Caco-2 (cell line): ENCODE measurements at regions not wholly inside any gene's neighbourhood (a gene's known extent, or its start where the extent isn't known, plus 50 kb on each side); places are given as distances from the start of the nearest gene placed in this dataset.

Experiments used
- BruUV-seq: library from RNA; stranded (reverse); fragments of 400-500 nt; replicated peaks from 2 replicates; lab custom pipeline; 2021; lab: Mats Ljungman, UMichigan
- CTCF ChIA-PET: fragments of 300-600 bp; sonication (Branson Sonifier 250); formaldehyde crosslinking; loops from one replicate; lab custom pipeline; 2022; ENCODE audit warnings: antibody characterized with exemption; lab: Charles Lee
- POLR2A ChIA-PET: fragments of 300-600 bp; sonication (Branson Sonifier 250); formaldehyde crosslinking; loops from one replicate; lab custom pipeline; 2022; ENCODE audit warnings: antibody characterized with exemption; lab: Charles Lee
- DNase-seq, 2 experiments: peaks; one replicate each; pipeline versions ENCODE4 v3.0.0 to v3.0.0-alpha.2; 2020 to 2022
- H3K27me3 ChIP-seq: replicated peaks from 2 replicates; pipeline ENCODE4 v1.6.0; 2011; ENCODE audit warnings: low read length; ENCODE audit not compliant: control insufficient read depth, insufficient read depth
- H3K36me3 ChIP-seq: 2 replicates; pipeline ENCODE4 v1.5.1; 2011; ENCODE audit warnings: low read length; ENCODE audit not compliant: control insufficient read depth, insufficient read depth
- H3K4me1 ChIP-seq: fragments of 250-450 bp; sonication (Bioruptor Pico); 2 replicates; pipeline ENCODE4 v1.5.1; 2020; ENCODE audit warnings: mild to moderate bottlenecking
- H3K4me3 ChIP-seq: 2 replicates; pipeline ENCODE4 v1.5.1; 2011; ENCODE audit warnings: low read depth, mild to moderate bottlenecking, control low read depth, low read length
- H3K9me3 ChIP-seq: fragments of 250-450 bp; sonication (Bioruptor Pico); 2 replicates; pipeline ENCODE4 v1.5.1; 2020; ENCODE audit warnings: mild to moderate bottlenecking, moderate library complexity
- H3K27ac Mint-ChIP-seq: one replicate; pipeline ENCODE4 v1.8.0; 2022; ENCODE audit warnings: mixed read lengths; ENCODE audit not compliant: unreplicated experiment
- H3K27me3 Mint-ChIP-seq: one replicate; pipeline ENCODE4 v1.8.0; 2022; ENCODE audit warnings: mixed read lengths; ENCODE audit not compliant: insufficient read depth, unreplicated experiment
- H3K36me3 Mint-ChIP-seq: one replicate; pipeline ENCODE4 v1.8.0; 2022; ENCODE audit warnings: mild to moderate bottlenecking, mixed read lengths; ENCODE audit not compliant: insufficient read depth, unreplicated experiment
- H3K4me1 Mint-ChIP-seq: one replicate; pipeline ENCODE4 v1.8.0; 2022; ENCODE audit warnings: low read depth, mixed read lengths; ENCODE audit not compliant: unreplicated experiment
- H3K4me3 Mint-ChIP-seq: one replicate; pipeline ENCODE4 v1.8.0; 2022; ENCODE audit warnings: mild to moderate bottlenecking, moderate library complexity, mixed read lengths; ENCODE audit not compliant: unreplicated experiment
- H3K9me3 Mint-ChIP-seq: one replicate; pipeline ENCODE4 v1.8.0; 2022; ENCODE audit warnings: mixed read lengths; ENCODE audit not compliant: unreplicated experiment
- intact Hi-C: fragments of 100-400 bp; cut with micrococcal nuclease; formaldehyde crosslinking; loops from one replicate; pipeline ENCODE4 v1.10.0; 2022; ENCODE audit not compliant: unreplicated experiment
- TF ChIP-seq, protein P1 (sequence below), 2 experiments: fragments of 200-600 bp in 1 of 2; IDR thresholded peaks; 1 replicate in 1 of 2; 2 replicates in 1 of 2; pipeline versions ENCODE4 v1.5.1 to v1.8.0; 2011 to 2022; ENCODE audit warnings: antibody characterized with exemption in 1 of 2, control low read depth in 1 of 2, inconsistent platforms in 1 of 2, low read depth in 1 of 2, low read length in 1 of 2, mild to moderate bottlenecking in 1 of 2, moderate library complexity in 1 of 2; ENCODE audit not compliant: insufficient read depth in 1 of 2, severe bottlenecking in 1 of 2, unreplicated experiment in 1 of 2

DNA sequence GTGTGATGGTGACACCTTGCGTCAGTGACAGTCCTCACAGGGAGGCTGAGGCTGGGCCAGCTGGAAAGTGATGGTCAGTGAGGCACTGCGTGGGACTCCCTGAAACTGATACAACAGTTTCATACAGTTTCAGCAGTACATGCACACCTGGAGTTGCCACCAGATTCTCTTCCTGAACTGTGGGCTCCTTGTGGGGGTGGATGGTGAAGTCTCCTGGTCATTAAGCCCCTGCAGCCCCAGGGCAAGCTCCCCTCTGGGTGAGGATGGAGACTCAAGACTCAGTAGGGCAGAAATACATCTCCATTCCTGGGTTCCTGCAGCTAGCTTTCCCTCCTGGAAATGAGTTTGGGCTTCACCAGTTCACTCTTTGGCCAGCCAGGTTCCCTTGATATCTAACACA lies 392.7 kb downstream of the UQCRFS1 start:
- H3K36me3 Mint-ChIP-seq, result no peaks in the 10 kb centered on the region
- TF ChIP-seq, protein P1, sequence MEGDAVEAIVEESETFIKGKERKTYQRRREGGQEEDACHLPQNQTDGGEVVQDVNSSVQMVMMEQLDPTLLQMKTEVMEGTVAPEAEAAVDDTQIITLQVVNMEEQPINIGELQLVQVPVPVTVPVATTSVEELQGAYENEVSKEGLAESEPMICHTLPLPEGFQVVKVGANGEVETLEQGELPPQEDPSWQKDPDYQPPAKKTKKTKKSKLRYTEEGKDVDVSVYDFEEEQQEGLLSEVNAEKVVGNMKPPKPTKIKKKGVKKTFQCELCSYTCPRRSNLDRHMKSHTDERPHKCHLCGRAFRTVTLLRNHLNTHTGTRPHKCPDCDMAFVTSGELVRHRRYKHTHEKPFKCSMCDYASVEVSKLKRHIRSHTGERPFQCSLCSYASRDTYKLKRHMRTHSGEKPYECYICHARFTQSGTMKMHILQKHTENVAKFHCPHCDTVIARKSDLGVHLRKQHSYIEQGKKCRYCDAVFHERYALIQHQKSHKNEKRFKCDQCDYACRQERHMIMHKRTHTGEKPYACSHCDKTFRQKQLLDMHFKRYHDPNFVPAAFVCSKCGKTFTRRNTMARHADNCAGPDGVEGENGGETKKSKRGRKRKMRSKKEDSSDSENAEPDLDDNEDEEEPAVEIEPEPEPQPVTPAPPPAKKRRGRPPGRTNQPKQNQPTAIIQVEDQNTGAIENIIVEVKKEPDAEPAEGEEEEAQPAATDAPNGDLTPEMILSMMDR (IDR thresholded peaks at IDR 0.05; ENCODE audit: insufficient read depth in 1 of 2, low read depth in 1 of 2, low read length in 1 of 2, severe bottlenecking in 1 of 2, unreplicated experiment in 1 of 2), result no peak
- POLR2A ChIA-PET, result no interaction called here
- intact Hi-C loops, result no loop called here
- Histone ChIP-seq H3K27me3 (no peaks in the 10 kb centered on the region), H3K9me3 (no peaks in the 10 kb centered on the region), H3K4me1 (no peaks in the 10 kb centered on the region), H3K36me3 (no peaks in the 10 kb centered on the region), H3K4me3 (no peak overlapping the region)
- CTCF ChIA-PET, result no interaction called here
- H3K4me3 Mint-ChIP-seq, result no peak overlapping the region
- peaks cover 12% of the 10 kb centered on the region for H3K9me3 Mint-ChIP-seq
- no peak overlapping the region for H3K27ac Mint-ChIP-seq
- BruUV-seq, result no TSS peak
- H3K27me3 Mint-ChIP-seq, result peaks cover 16% of the 10 kb centered on the region
- H3K4me1 Mint-ChIP-seq, result no peaks in the 10 kb centered on the region
- no peak for DNase-seq

DNA sequence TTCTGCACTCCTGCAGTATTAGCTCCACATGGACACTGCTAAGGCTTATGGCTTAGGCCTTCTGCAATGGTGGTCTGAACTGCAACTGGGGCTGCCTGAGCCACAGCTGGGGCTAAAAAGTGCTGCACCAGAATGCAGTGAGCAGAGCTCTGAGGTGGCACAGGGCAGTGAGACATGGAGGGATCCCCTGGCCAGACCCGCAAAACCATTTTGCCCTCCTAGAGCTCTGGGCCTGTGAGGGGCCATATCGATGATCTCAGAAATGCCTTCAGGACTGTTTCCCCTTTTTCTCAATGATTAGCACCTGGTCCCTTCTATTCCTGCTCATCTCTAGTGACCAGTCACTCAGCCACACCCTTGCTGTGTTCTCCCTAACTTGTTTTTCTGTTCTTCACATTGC lies 397.7 kb downstream of the UQCRFS1 start:
- no peaks in the 10 kb centered on the region for H3K4me1 ChIP-seq
- CTCF ChIA-PET, result no interaction called here
- H3K36me3 ChIP-seq, result no peaks in the 10 kb centered on the region
- TF ChIP-seq, protein P1 (IDR thresholded peaks at IDR 0.05; ENCODE audit: insufficient read depth in 1 of 2, low read depth in 1 of 2, low read length in 1 of 2, severe bottlenecking in 1 of 2, unreplicated experiment in 1 of 2), result no peak
- no peaks in the 10 kb centered on the region for H3K27me3 Mint-ChIP-seq
- POLR2A ChIA-PET, result no interaction called here
- intact Hi-C loops, result no loop called here
- H3K36me3 Mint-ChIP-seq, result no peaks in the 10 kb centered on the region
- H3K4me3 ChIP-seq, result no peak overlapping the region
- no peaks in the 10 kb centered on the region for H3K27me3 ChIP-seq
- H3K4me3 Mint-ChIP-seq, result no peak overlapping the region
- no TSS peak for BruUV-seq
- no peak overlapping the region for H3K27ac Mint-ChIP-seq
- no peak for DNase-seq
- H3K4me1 Mint-ChIP-seq, result no peaks in the 10 kb centered on the region
- peaks cover 24% of the 10 kb centered on the region for H3K9me3 Mint-ChIP-seq
- H3K9me3 ChIP-seq, result no peaks in the 10 kb centered on the region

GRCh38 chr19:28794301-28794700 lies 418.6 kb downstream of the UQCRFS1 start:
- no TSS peak for BruUV-seq
- intact Hi-C loops, result no loop called here
- Histone ChIP-seq H3K9me3 (peaks cover 8% of the 10 kb centered on the region), H3K36me3 (no peaks in the 10 kb centered on the region), H3K4me1 (no peaks in the 10 kb centered on the region), H3K27me3 (no peaks in the 10 kb centered on the region), H3K4me3 (no peak overlapping the region)
- Mint-ChIP-seq H3K4me3 (no peak overlapping the region), H3K36me3 (no peaks in the 10 kb centered on the region), H3K4me1 (no peaks in the 10 kb centered on the region), H3K9me3 (peaks cover 13% of the 10 kb centered on the region), H3K27me3 (no peaks in the 10 kb centered on the region), H3K27ac (no peak overlapping the region)
- CTCF ChIA-PET, result no interaction called here
- TF ChIP-seq, protein P1 (IDR thresholded peaks at IDR 0.05; ENCODE audit: insufficient read depth in 1 of 2, low read depth in 1 of 2, low read length in 1 of 2, severe bottlenecking in 1 of 2, unreplicated experiment in 1 of 2), result no peak
- POLR2A ChIA-PET, result no interaction called here
- DNase-seq, result no peak
